HAP-1 (cell line): ENCODE measurements at regions not wholly inside any gene's neighbourhood (a gene's known extent, or its start where the extent isn't known, plus 50 kb on each side); places are given as distances from the start of the nearest gene placed in this dataset.

Experiments used
- DNase-seq, 2 experiments: peaks; one replicate each; pipeline ENCODE4 v3.0.0-alpha.2; 2016 to 2020; ENCODE audit warnings: low spot score in 2 of 2
- H3K27me3 ChIP-seq: fragments of 250-450 bp; sonication (Bioruptor Pico); 2 replicates; pipeline ENCODE4 v1.5.1; 2020; ENCODE audit warnings: low read depth, mild to moderate bottlenecking, moderate library complexity
- H3K36me3 ChIP-seq: fragments of 250-450 bp; sonication (Bioruptor Pico); replicated peaks from 2 replicates; pipeline ENCODE4 v1.5.1; 2020; ENCODE audit warnings: mild to moderate bottlenecking
- H3K4me1 ChIP-seq: fragments of 250-450 bp; sonication (Bioruptor Pico); 2 replicates; pipeline ENCODE4 v1.5.1; 2020; ENCODE audit warnings: mild to moderate bottlenecking
- H3K4me3 ChIP-seq: fragments of 250-450 bp; sonication (Bioruptor Pico); 2 replicates; pipeline ENCODE4 v1.5.1; 2020; ENCODE audit warnings: mild to moderate bottlenecking, moderate library complexity
- H3K9me3 ChIP-seq: fragments of 250-450 bp; sonication (Bioruptor Pico); 2 replicates; pipeline ENCODE4 v1.5.1; 2020; ENCODE audit warnings: mild to moderate bottlenecking, moderate library complexity
- in situ Hi-C: fragments of 300-500 bp; cut with MboI; formaldehyde crosslinking; loops from 3 replicates; pipeline ENCODE4 v1.14.3; 2020; ENCODE audit warnings: low sequenced_read_pairs, inconsistent platforms, mixed read lengths

DNA sequence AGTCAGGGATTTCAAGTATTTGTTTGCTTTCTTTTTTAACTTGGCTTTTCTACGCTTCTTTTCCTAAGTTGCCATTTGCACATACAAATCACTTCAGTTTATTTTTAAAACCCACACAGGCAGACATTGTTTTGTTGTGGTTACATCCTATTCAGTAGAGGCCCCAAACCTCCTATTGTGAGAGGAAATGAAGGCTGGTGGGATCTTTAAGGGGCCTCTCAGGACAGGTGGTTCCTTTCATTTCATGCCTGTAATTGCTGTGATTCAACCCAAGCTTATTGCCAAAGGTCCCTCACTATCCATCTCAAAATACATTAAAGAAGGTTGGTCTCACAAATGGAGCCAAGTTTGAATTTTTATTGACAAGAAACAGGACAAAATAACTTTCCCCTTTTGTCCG lies 257.1 kb downstream of the ADAMTS20 start:
- in situ Hi-C loops, result loop anchor here (25.0 kb wide), 2 partner anchors 708 to 808 kb away; partner anchors contain the start of gene PRICKLE1
- DNase-seq, result no peak
- H3K4me3 ChIP-seq, result no peak overlapping the region

DNA sequence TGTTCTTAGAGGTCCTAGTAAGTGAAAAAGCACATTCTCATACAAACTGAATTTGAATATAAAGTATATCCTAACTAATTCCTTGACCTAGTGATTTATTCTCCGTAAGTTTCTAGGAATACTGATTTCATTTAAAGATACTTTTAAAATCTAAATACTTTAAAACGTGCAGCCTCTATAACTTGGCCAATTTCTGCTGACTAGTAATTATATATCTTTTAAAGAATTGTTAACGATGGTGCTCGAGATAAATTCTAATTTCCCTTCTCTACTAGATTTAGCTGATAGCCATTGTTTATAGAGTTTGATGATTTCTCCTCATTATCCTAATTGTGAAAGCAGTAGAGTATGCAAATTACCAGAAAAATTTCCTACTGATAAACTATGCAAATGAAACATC lies 257.9 kb downstream of the ADAMTS20 start:
- H3K36me3 ChIP-seq, result no peaks in the 10 kb centered on the region
- H3K4me3 ChIP-seq, result no peak overlapping the region
- in situ Hi-C loops, result loop anchor here (25.0 kb wide), 2 partner anchors 707 to 807 kb away; partner anchors contain the start of gene PRICKLE1
- H3K9me3 ChIP-seq, result no peaks in the 10 kb centered on the region
- DNase-seq, result no peak
- H3K27me3 ChIP-seq, result no peaks in the 10 kb centered on the region
- H3K4me1 ChIP-seq, result 0 out of 2 replicates have a peak, but pooled peaks cover 3% of the 10 kb centered on the region

More for the DNA sequence above, 257.1 kb downstream of the ADAMTS20 start:
- no peaks in the 10 kb centered on the region for H3K27me3 ChIP-seq
- no peaks in the 10 kb centered on the region for H3K36me3 ChIP-seq
- H3K9me3 ChIP-seq, result no peaks in the 10 kb centered on the region
- H3K4me1 ChIP-seq, result 0 out of 2 replicates have a peak, but pooled peaks cover 3% of the 10 kb centered on the region

DNA sequence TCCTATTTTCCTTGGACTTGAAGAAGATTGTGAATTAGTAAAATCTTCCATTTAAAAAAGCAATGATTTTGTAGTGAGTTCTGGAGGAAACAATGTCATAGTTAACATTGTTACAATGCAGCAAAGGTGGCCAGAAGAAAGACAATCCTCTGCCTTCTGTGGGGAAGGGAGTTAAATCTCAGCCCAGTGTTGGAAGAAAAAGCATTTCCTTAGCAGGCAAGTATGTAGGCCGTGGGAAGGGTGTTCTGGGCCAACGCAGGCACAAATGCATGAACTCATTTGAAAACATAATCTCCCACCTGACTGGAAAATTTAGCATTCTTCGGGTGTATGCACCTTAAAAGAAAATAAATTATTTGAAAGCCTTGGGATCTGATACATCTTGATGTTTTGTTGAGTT lies 258.6 kb downstream of the ADAMTS20 start:
- H3K36me3 ChIP-seq, result no peaks in the 10 kb centered on the region
- in situ Hi-C loops, result loop anchor here (25.0 kb wide), 2 partner anchors 706 to 806 kb away; partner anchors contain the start of gene PRICKLE1
- H3K27me3 ChIP-seq, result no peaks in the 10 kb centered on the region
- H3K9me3 ChIP-seq, result no peaks in the 10 kb centered on the region
- no peak overlapping the region for H3K4me3 ChIP-seq
- no peak for DNase-seq
- 0 out of 2 replicates have a peak, but pooled peaks cover 3% of the 10 kb centered on the region for H3K4me1 ChIP-seq

DNA sequence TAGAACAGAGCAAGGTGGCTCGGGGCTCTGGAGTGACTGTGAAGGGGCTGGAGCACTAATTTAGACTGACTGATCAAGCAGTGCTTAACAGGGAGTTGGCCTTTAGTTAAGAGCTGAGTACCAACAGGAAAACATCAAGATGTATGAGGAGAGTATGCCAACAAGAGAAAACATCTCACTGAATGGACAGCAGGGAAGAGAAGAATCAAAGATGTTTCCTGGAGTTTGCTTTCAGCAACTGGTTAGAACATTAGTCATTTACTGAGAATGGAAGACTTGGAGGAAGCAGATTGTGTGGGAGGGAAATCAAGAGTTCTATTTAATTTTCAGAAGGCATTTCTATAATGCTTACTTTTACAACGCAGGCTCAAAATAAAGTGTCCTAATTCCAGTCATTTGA lies 259.3 kb downstream of the ADAMTS20 start:
- H3K27me3 ChIP-seq, result no peaks in the 10 kb centered on the region
- no peak overlapping the region for H3K4me3 ChIP-seq
- H3K4me1 ChIP-seq, result 0 out of 2 replicates have a peak, but pooled peaks cover 3% of the 10 kb centered on the region
- no peaks in the 10 kb centered on the region for H3K36me3 ChIP-seq
- no peaks in the 10 kb centered on the region for H3K9me3 ChIP-seq
- no peak for DNase-seq
- in situ Hi-C loops, result loop anchor here (25.0 kb wide), 2 partner anchors 705 to 805 kb away; partner anchors contain the start of gene PRICKLE1

DNA sequence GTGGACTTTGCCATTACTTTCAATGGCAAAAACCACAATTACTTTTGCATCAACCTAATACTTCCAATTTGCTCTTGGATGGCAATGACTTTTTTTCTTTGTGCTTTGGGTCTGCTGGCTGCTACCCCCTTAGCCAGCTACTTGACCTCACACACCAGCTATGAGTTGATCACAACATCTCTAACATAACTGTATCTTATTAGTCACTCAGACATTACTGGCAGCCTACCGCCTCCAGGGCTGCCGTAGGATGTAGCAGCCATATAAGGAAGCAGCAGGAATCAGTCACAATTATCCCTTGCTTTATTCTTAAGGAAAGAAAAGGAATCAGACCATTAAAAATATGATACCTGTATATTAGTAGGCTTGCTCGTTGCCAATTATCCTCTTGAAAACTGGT lies 260.5 kb downstream of the ADAMTS20 start:
- Histone ChIP-seq H3K4me3 (no peak overlapping the region), H3K27me3 (no peaks in the 10 kb centered on the region), H3K9me3 (no peaks in the 10 kb centered on the region), H3K36me3 (no peaks in the 10 kb centered on the region), H3K4me1 (0 out of 2 replicates have a peak, but pooled peaks cover 3% of the 10 kb centered on the region)
- in situ Hi-C loops, result loop anchor here (25.0 kb wide), 2 partner anchors 704 to 804 kb away; partner anchors contain the start of gene PRICKLE1
- DNase-seq, result no peak

DNA sequence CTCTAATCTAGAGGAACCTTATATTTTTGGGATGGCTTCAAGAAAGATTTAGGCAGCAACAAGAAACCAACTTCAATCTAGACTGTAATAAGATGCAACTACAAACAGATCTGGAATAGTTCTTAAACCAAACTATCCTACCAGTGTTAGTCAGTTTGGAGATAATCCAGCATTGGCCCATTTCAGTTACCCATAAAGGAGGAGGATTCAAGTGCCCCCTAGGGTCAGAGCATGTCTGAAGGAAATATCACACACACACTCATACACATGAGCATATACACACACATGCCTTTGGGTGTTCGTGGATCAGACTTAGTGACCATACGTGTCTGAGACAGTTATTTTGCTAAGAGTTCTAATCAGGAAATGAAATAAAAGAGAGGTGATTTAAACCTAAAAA lies 261.2 kb downstream of the ADAMTS20 start:
- no peaks in the 10 kb centered on the region for H3K9me3 ChIP-seq
- 0 out of 2 replicates have a peak, but pooled peaks cover 3% of the 10 kb centered on the region for H3K4me1 ChIP-seq
- no peaks in the 10 kb centered on the region for H3K36me3 ChIP-seq
- no peak for DNase-seq
- in situ Hi-C loops, result loop anchor here (25.0 kb wide), 2 partner anchors 704 to 804 kb away; partner anchors contain the start of gene PRICKLE1
- H3K27me3 ChIP-seq, result no peaks in the 10 kb centered on the region
- no peak overlapping the region for H3K4me3 ChIP-seq

DNA sequence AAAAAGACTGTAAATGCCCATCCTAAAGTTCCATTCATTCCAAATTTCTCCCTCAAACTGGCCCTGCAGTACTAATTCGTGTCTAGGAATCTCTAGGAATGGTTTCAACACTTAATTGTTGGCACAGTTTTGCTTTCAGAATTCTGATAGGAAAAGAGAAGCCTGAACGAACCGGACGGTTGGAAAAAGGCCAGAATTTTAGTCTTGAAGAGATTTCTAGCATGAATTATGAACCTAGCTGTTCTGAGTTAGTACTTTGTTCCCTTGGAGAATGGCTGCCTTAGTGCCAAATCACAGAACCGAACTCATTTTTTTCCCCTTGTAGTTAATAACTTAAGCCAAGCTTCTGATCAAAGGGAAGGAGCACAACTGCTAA lies 262.6 kb downstream of the ADAMTS20 start:
- H3K9me3 ChIP-seq, result no peaks in the 10 kb centered on the region
- in situ Hi-C loops, result loop anchor here (25.0 kb wide), 2 partner anchors 702 to 802 kb away; partner anchors contain the start of gene PRICKLE1
- DNase-seq, result no peak
- H3K27me3 ChIP-seq, result no peaks in the 10 kb centered on the region
- no peak overlapping the region for H3K4me3 ChIP-seq
- no peaks in the 10 kb centered on the region for H3K4me1 ChIP-seq
- H3K36me3 ChIP-seq, result no peaks in the 10 kb centered on the region

DNA sequence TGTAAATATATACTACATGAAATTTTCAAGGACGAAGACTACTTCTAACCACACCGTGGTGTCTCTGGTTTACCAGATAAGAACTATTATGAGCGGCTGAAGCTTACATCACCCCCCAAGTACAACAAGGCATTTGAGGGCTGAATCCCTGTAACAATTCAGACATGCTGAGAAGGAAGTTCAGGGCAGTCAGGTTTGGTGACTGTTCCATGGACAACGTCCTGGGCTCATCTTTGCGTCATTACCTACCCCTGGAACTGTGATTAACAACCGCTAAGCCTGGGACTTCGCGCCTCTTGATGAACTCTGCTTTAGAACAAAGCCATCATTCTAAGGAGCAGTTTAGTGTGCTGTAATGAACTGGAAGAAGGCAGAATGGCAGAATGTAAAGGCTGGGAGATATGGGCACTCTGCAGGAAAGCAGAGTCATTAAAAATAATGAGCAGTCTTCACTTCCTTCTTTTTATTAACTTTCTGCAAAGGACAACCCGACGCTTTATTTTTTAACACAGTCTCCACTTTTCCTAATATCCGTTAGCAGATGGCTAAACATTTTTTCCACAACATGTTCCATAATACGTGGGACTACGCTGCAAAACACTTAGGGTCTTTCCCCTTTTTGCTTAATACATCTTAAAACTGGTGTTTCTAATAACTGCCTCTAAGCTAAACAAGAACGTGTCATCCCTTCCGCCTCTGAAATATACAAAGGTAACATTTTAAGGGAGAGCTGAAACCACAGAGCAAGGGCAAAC lies 263.2 kb downstream of the ADAMTS20 start:
- in situ Hi-C loops, result loop anchor here (25.0 kb wide), 2 partner anchors 702 to 802 kb away; partner anchors contain the start of gene PRICKLE1
- H3K9me3 ChIP-seq, result no peaks in the 10 kb centered on the region
- H3K36me3 ChIP-seq, result no peaks in the 10 kb centered on the region
- H3K4me1 ChIP-seq, result no peaks in the 10 kb centered on the region
- no peak for DNase-seq
- H3K4me3 ChIP-seq, result no peak overlapping the region
- no peaks in the 10 kb centered on the region for H3K27me3 ChIP-seq

DNA sequence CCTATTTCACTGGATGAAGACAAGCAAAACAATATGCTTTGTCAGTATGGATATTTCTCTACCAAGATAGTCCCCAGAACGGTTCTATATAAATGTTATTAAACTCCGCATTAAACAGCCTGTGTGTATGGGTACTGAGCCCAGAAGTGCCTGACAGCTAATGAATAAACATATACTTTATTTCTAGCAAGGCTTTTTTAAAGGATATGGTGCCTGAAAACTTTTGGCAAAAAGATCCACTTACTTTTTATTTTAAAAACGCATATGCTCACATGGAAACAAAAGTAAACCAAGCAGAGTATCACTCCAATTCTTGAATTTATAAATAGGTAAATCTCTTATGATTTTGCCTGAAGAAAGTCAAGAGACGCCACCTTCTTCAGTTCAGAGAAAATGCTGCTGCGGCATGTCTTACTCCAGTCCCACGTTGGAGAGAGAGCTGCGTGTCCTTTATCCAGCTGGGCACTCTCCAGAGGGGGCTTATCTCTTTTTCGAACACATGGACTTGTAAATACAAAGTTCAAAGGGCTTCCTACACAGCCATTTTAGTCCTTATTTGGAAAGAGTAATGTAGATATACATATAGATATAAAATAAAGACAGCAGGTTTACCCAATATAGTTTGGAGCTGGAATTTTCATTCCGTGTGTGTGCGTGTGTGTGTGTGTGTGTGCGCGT lies 264.2 kb downstream of the ADAMTS20 start:
- no peak for DNase-seq
- Histone ChIP-seq H3K4me3 (no peak overlapping the region), H3K36me3 (no peaks in the 10 kb centered on the region), H3K9me3 (no peaks in the 10 kb centered on the region), H3K27me3 (no peaks in the 10 kb centered on the region), H3K4me1 (no peaks in the 10 kb centered on the region)
- in situ Hi-C loops, result loop anchor here (25.0 kb wide), 2 partner anchors 701 to 801 kb away; partner anchors contain the start of gene PRICKLE1

DNA sequence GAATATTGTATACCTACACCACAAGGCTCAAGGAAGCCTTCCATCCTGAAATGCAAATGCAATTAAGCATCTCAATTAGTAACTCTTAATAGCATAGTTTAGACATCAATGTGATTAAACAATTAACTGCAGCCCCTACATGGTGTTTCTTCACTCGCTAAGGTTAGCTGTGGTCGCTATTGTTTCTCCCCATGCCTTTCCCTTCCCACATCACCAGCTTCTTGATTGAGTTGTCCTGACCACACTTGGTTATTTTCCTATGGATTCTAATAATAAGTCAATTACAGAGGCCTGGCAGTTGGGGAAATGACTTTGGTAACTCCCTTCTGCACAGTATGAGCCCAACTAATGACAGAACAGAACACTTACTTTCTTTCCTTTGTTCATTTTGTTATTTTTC lies 265.0 kb downstream of the ADAMTS20 start:
- Histone ChIP-seq H3K9me3 (no peaks in the 10 kb centered on the region), H3K27me3 (no peaks in the 10 kb centered on the region), H3K4me3 (no peak overlapping the region), H3K36me3 (no peaks in the 10 kb centered on the region), H3K4me1 (0 out of 2 replicates have a peak, but pooled peaks cover under 1% of the 10 kb centered on the region)
- in situ Hi-C loops, result loop anchor here (25.0 kb wide), 2 partner anchors 700 to 800 kb away; partner anchors contain the start of gene PRICKLE1
- no peak for DNase-seq

DNA sequence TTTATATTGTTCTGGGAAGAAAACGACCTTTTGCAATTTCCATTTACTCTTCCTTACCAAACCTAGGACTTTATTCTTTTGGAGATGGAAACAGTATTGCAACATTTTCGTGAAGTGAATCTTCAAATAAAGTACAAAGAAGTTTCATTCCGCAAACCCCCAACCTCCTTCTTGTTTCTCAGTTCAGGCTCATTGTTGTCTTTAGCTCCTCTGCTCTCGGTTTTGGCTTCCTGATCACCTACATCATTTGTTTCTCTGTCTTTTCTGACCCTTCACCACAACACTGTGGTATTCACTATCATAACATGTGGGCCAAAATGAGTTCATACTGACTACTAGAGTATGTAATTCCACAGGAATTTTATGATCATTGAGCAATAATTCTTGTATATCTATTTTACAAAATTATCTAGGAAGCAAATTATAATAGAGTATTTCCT lies 266.8 kb downstream of the ADAMTS20 start:
- H3K27me3 ChIP-seq, result no peaks in the 10 kb centered on the region
- in situ Hi-C loops, result loop anchor here (25.0 kb wide), 2 partner anchors 698 to 798 kb away; partner anchors contain the start of gene PRICKLE1
- no peak for DNase-seq
- H3K9me3 ChIP-seq, result no peaks in the 10 kb centered on the region
- peaks cover 14% of the 10 kb centered on the region; the same call in 1 of the 2 replicates for H3K4me1 ChIP-seq
- no peaks in the 10 kb centered on the region for H3K36me3 ChIP-seq
- H3K4me3 ChIP-seq, result no peak overlapping the region

DNA sequence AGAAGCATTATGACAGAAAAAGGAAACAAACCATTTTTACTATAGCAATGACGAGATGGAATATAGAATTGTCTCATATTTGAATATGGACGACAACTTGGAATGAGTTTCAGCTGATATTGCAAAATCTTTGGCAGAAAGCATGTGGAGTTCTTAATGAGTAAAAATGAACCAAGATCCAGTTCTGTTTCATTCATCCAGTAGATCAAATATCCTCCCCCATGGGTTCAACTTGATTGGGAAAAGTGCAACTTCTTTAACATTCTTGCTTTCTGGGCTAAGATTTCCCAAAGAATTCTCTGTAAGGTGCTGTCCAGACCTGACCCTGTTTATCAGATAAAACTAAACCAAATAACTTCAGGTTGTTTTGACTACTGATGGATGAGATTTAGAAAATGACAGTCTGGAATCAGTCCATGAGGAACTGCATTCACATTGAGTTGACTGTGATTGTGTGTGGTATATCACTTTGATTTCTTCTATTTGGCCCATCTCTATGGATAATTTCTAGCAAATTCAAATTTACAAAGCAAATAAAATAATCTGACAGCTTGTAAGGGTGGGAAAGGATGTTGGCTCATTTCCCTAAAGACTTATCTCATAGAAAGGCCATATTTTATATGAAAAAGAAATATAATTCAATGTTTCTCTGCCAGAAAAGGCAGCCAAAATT lies 267.4 kb downstream of the ADAMTS20 start:
- in situ Hi-C loops, result loop anchor here (25.0 kb wide), 2 partner anchors 697 to 797 kb away; partner anchors contain the start of gene PRICKLE1
- Histone ChIP-seq H3K27me3 (no peaks in the 10 kb centered on the region), H3K4me1 (peaks cover 14% of the 10 kb centered on the region; the same call in 1 of the 2 replicates), H3K36me3 (no peaks in the 10 kb centered on the region), H3K4me3 (no peak overlapping the region), H3K9me3 (no peaks in the 10 kb centered on the region)
- DNase-seq, result no peak

DNA sequence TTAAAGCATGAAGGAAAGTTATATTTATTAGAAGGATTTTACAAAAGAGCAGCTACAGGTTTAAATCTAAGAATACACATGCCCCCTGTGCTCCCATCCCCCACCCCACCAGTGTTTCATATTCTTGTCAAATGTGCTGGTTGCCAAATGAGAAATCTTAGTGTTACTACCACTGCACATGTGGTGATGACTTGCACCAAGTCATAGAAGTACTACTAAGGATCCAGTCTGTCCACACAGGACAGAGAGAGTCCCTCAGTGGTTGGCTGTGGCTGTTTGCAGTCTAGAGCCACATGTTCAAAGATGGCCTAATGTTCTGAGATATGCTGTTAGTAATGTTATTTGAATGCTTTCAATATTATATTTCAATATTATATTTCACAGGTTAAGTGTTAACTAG lies 268.8 kb downstream of the ADAMTS20 start:
- Histone ChIP-seq H3K9me3 (no peaks in the 10 kb centered on the region), H3K4me3 (no peak overlapping the region), H3K27me3 (no peaks in the 10 kb centered on the region), H3K36me3 (no peaks in the 10 kb centered on the region), H3K4me1 (peaks cover 14% of the 10 kb centered on the region; the same call in 1 of the 2 replicates)
- DNase-seq, result no peak
- in situ Hi-C loops, result loop anchor here (25.0 kb wide), 2 partner anchors 696 to 796 kb away; partner anchors contain the start of gene PRICKLE1
